RKO (cell line): ENCODE measurements at regions not wholly inside any gene's neighbourhood (a gene's known extent, or its start where the extent isn't known, plus 50 kb on each side); places are given as distances from the start of the nearest gene placed in this dataset.
A peak's percentile ranks its signal among the peaks of the same experiment; 100 is the strongest.

Experiments
- DNase-seq: peaks from one replicate; pipeline ENCODE4 v3.0.0-alpha.2; 2016; ENCODE audit warnings: low spot score

DNA sequence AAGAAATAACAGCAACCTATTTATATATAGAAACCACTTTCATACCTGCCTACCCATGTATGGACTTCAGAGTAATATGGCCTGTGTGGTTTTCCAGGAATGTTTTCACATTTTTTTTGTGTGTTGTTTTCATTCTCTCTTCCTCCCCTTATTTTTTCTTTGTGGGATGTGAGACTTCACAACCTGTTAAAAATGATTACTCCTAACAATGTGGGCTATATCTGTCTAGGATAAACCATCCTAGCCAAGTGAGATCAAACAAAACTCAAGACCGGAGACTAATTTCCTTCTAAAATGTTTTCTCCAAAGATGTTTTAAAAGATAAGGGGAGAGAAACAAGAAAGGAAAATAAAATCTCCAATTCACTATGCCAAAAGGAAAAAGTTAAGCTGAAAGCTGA is 106.1 kb upstream of the DIPK2B start:
- DNase-seq, result no peak

DNA sequence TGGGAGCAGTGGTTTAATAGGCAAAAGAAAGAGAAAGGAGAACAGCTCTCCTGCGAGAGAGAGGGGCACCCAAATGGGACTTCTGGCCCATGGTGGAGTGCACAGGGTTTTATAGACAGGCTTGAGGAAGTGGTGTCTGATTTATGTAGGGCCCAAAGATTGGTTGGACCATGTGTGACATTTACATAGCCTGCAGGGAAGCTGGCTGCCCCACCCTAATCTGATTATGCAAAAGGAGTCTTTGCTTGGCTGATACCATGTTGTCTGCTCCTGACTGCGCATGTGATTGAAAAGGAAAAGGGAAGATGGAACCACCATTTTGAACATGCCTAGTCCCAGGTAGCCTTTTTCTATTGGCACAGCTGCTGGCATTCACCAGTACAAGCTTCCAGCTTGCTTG is 100.0 kb upstream of the DIPK2B start:
- no peak for DNase-seq

DNA sequence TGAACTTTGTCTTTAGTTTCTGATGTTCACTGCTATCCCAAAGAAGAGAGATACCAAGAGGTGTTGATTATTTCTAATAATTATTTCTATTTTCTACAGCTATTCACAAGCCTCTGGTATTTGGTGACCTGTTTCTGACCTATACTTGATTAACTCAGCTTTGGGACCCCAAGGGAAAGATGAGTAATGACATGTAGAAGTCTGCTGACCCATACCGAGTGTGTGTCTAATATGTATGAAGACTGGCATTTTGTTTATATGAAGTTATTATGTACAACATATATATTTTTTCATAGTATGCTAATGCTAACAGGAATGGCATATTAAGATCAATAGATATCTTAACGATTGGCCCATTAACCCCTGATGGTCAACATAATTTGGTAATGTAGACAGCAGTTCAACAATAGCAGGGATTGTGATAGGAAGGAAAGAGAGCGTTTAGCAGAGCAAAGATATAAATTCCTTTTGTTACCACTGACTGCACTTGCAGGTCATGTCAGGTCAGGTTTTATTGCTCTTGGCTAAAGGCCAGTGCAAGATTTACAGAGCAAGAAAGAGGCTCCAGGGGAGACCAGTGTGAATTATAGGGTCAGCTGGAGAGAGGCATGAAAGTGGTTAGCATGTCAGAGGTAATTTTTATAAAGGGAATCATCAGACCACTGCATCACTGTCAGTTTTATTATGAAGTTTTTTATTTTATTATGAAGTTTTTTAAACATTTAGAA is 94.7 kb upstream of the DIPK2B start:
- DNase-seq, result no peak

DNA sequence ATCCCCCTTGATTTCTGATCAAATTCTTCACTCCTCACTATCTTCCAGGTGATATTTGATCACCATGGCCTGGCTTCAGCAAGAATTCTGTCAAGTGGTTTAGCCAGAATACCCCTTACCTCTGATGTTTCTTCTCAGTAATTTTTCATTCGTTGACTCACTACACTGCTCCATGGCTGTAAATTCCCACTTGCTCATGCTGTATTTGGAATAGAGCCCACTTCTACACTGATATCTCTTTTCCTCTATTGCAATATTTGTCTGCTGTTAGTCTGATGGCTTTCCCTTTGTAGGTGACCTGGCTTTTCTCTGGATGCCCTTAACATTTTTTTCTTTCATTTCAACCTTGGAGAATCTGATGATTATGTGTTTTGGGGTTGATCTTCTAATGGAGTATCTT is 73.9 kb upstream of the DIPK2B start:
- DNase-seq, result peak; percentile 11

DNA sequence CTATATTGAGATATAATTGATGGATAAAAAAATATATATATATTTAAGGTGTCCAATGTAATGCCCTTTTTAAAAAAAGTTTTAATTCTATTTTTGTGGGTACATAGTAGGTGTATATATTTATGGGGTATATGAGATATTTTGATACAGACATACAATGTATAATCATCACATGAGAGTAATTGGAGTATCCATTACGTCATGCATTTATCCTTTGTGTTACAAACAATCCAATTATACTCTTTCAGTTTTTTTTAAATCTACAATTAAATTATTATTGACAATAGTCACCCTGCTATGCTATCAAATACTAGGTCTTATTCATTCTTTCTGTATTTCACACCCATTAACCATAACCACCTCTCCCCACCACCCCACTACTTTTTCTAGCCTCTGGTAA is 66.3 kb upstream of the DIPK2B start:
- no peak for DNase-seq

DNA sequence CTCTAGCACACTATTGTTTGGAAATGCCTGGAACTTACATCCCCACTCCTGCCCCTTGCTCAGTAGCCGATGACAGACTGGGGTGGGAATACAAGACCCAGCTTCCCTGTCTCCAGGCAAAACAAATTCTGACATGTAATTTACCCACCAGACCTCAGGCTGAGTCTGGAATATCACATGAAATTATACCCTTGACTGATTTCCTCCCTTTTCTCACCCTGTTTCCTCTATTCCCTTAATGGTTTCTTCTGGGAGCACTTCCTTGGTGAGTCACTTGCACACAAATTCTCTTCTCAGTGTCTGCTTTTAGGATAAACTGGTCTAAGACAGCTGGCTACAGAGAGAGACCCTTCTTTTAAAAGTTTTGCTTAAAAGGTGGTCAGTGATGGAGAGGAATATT is 65.8 kb upstream of the DIPK2B start:
- DNase-seq, result no peak

DNA sequence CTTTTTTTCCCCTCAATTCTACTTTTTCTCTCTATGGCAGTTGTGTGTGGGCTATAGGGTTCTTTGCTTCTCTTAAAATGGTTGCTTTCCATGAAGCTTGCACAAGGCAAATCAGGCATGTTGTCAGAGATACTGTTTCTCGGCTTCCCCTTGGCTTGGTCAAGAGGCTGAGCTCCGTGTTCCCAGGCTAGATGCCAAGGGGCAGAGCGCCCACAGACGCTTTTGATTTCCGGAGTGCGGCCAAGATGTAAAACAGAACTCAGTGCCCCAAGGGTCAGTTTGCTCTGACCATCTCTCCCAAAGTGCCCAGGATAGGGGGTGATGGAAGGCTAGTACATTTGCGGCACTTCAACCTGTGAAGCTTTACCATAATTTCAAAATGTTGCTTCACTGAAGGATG is 64.2 kb upstream of the DIPK2B start:
- no peak for DNase-seq

DNA sequence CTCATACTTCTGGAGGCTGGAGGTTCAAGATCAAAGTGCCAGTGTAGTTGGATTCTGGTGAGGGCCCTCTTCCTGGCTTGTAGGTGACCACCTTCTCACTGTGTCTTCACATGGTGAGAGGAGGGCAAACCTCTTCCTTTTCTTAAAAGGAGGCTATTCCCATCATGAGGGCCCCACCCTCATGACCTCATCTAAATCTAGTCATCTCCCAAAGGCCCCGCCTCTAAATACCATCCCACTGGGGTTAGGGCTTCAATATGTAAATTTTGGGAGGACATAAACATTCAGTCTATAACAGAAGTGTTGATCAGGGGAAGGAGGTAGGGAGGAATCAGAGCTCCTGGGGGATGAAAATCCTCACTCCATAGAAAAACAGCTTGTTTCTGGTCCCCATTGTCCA is 60.8 kb upstream of the DIPK2B start:
- no peak for DNase-seq

DNA sequence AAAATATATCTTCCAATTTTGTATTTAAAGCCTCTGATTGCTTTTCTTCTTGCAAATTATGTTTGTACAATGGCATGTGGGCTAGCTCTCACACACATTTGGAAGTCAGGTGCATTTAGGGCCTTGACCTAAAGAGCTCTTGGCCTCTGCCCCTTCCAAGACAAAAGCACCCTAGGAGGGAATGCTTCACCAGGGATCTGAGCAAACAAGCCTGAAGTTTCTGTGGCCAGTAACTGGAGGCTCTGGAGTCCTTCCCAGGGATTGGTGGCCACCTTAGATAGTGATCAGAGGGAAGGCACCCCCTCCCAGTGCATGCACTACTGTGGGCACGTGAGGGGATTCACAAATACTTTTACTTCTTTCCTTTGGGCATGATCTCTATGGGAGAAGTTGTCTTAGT is 60.3 kb upstream of the DIPK2B start:
- no peak for DNase-seq

DNA sequence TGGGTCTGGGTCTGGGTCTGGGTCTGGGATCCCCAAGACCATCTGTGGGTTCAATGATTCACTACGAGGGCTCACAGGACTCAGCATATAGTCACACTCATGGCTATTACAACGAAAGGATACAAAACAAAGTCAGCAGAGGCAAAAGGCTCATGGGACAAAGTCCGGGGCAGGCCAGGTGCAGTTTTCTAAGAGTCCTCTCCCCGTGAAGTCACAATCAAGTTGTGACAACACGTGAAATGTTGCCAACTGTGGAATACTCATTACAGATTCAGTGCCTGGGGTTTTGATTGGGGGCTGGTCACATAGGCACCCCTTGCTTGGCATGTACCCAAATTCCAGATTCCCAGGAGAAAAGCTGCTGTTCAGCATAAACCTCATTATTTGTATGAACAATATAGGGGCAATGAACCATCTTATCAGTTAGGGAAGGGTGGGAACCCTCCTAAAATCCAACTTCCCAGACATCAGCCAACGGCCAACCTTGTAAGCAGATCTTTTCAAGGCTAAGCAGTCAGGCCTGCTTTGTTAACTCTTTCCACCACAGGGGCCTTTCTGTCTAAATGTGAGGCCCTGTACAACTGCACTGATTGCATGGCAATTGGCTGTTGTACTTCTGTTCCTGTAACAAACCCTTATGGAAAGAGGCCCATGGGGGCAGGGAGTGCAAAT is 58.2 kb upstream of the DIPK2B start:
- DNase-seq, result no peak
